ENCODE measurements at regions not wholly inside any gene's neighbourhood (a gene's known extent, or its start where the extent isn't known, plus 50 kb on each side); places are given as distances from the start of the nearest gene placed in this dataset.
"Not testable (repeated sequence)": the region's sequence is repeated elsewhere in the genome, so short reads cannot be mapped to it uniquely, and the experiment has no call there.

DNA sequence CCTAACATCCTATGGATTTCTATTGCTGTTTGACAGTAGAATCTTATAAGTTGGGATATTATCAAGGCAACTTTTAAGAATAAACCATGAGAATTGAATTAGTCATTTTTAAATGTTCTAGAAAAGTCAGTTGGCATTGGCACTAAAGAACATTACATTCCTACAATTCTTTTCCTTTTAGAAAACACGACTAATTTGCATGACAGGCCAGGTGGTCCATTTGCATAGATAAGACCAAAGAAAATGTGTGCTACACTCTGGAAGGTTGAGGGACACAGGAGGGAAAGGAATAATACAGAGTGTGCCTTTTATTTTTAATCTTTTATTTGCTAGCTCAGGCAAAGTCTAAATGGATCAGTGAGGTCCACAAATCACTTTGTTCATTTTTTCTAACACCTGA, 962.3 kb downstream of the EPHA3 start:
- no peak for DNase-seq (ENCODE audit: low spot score)

- DNase-seq (ENCODE audit: low spot score), result no peak
Observed at GRCh38 chr3:90076136-90076535, 968.7 kb downstream of the EPHA3 start.

DNA sequence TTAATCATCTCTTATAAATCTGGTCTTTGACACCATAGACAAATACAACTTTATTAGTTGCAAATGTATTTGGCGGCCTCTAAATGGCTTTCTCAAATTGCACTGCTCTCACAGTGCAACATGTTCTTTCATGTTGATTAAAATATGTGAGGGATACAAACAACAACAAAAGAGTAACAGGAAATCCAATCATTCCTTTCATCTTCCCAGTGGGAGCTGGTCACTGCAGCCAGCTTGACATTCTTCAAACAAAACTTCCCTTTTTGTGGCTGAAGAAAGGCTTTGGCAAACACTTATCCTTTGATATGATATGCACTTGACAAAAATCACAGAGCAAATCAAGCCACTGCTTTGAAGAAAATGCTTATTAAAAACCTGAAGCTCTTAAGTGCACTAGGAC, 973.6 kb downstream of the EPHA3 start:
- DNase-seq (ENCODE audit: low spot score), result peak; percentile 96

DNA sequence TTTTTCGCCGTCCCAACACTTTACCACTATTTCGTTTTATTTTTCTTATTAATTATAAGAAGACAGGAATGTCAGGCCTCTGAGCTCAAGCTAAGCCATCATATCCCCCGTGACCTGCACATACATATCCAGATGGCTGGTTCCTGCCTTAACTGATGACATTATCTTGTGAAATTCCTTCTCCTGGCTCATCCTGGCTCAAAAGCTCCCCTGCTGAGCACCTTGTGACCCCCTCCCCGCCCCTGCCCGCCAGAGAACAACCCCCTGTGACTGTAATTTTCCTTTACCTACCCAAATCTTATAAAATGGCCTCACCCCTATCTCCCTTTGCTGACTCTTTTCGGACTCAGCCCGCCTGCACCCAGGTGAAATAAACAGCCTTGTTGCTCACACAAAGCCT, 978.9 kb downstream of the EPHA3 start:
- not testable (repeated sequence) for DNase-seq (ENCODE audit: low spot score)

GRCh38 chr3:90087703-90088102, 980.3 kb downstream of the EPHA3 start:
- DNase-seq (ENCODE audit: low spot score), result no peak

GRCh38 chr3:90091549-90091948, 984.1 kb downstream of the EPHA3 start:
- DNase-seq (ENCODE audit: low spot score), result peak; percentile 93

DNA sequence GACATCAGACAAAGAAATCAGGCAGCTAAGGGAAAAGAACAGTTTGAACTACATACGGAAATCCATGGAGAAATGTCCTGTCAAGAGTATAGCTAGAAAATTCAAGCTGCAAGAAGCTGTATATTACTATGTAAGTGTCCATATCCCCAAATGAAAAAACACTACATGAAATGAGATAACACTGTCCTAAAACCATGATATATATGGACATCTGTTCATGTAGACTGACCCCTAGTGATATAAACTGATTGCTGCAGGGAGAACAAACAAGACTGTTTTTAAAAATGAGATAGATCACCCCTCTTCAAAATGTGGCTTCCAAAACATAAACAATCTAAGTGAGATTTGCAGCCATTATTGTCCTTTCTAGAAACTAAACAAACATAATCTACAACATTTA, 985.6 kb downstream of the EPHA3 start:
- peak; percentile 59 for DNase-seq (ENCODE audit: low spot score)

- DNase-seq (ENCODE audit: low spot score), result no peak
Observed at GRCh38 chr3:90095811-90096210, 988.4 kb downstream of the EPHA3 start.

- DNase-seq (ENCODE audit: low spot score), result no peak
Observed at GRCh38 chr3:90099493-90099892, 992.1 kb downstream of the EPHA3 start.

- DNase-seq (ENCODE audit: low spot score), result no peak
Observed at GRCh38 chr3:90102146-90102545, 994.7 kb downstream of the EPHA3 start.

GRCh38 chr3:90121326-90121725, 1013.9 kb downstream of the EPHA3 start:
- no peak for DNase-seq (ENCODE audit: low spot score)

DNA sequence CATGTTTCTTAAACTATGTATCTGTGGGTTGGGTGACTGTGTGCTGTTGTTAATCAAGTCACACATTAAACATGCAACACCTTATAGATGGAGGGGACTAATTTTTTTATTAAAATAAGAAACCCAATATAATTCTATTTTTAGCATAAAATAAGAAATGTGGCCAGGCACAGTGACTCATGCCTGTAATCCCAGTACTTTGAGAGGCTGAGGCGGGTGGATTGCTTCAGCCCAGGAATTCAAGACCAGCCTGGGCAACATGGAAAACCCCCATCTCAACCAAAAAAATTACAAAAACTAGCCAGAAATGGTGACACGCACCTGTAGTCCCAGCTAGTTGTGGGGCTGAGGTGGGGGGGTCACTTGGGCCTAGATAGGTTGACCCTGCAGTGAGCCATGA, 1021.0 kb downstream of the EPHA3 start:
- DNase-seq (ENCODE audit: low spot score), result no peak

DNA sequence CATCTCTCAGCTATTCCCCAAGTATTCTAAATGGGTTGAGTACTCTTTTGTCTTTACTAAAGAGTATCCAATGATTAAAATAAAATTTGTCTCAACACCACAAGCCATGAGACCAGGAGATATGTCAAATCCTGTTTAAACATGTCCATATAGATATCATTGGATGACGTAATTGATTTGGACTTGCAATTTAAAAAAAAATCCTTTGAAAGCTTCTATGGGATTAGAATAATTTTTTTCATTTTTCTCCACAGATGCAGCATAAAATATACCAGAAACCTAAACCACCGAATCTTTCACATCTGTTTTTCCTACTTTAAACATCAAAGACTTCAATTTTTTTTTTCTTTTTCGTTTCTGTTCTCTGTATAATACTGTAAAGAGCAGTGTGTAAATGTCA, 1022.3 kb downstream of the EPHA3 start:
- no peak for DNase-seq (ENCODE audit: low spot score)

- DNase-seq (ENCODE audit: low spot score), result no peak
Observed at GRCh38 chr3:90132197-90132596, 1024.8 kb downstream of the EPHA3 start.

DNA sequence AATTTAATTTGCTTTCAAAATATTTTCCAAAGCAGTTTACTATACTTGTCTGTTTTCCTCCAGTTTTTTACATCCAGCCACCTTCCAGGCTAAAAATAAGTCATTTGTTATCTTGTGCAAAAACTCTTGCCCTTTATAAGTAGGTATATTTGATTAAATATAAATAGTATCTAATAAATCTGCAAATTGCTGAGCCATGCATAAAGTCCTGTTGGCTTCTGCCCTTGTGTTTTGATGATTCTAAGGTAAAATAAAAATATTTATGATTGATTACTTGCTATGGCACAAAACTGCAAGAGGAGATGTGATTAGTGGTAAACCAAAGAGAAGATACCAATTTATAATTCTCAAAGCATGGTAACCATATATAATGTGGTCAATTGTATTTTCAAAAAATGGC, 1026.7 kb downstream of the EPHA3 start:
- DNase-seq (ENCODE audit: low spot score), result no peak

- DNase-seq (ENCODE audit: low spot score), result no peak
Observed at GRCh38 chr3:90136456-90137191, 1029.2 kb downstream of the EPHA3 start.

GRCh38 chr3:90145094-90145860, 1037.9 kb downstream of the EPHA3 start:
- DNase-seq (ENCODE audit: low spot score), result no peak

- no peak for DNase-seq (ENCODE audit: low spot score)
Observed at GRCh38 chr3:90180096-90180495, 1072.7 kb downstream of the EPHA3 start.

DNA sequence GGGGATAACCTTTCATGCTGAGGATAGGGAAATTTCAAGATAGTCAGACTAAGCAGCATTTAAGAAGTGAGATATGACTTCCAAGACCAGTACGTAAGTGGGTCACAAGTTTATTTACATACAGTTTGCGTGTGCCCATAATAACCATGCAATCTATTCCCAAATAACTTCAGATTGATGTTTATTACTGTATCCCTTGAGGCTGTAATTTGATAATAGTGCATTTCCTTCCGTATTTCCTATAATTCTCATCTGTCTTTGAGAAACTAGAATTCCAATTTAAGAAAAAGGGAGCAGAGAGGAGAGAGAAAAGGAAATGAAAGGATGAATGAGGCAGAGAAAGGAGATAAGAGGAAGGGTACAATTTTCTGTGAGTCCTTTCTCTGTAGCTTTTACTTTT, 1073.1 kb downstream of the EPHA3 start:
- DNase-seq (ENCODE audit: low spot score), result no peak

DNA sequence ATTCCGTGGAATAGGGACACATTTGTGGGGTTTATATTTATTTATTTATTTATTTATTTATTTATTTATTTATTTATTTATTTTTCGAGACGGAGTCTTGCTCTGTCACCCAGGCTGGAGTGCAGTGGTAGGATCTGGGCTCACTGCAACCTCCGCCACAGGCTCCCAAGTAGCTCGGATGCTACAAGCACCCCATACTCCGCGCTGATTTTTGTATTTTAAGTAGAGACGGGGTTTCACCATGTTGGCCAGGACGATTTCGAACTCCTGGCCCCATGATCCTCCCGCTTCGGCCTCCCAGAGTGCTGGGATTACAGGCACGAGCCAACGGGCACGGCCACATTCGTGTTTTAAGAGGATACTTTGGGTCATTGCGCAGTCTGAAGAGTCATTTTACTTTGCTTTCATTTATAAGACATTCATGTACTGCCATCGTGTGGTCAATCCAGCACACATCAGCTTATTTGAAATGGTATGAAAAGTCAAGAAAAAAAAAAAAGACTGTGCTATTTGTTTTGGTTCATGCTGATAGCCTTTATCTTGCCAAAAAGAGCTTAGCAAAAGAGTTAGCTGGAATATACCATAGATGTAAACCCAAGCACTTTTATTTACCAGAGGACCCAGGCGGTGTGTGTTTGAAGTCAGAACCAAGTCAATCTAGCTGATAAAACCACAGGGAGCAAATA, 1075.0 kb downstream of the EPHA3 start:
- peak; percentile 40 for DNase-seq (ENCODE audit: low spot score)

- no peak for DNase-seq (ENCODE audit: low spot score)
Observed at GRCh38 chr3:90184861-90185260, 1077.4 kb downstream of the EPHA3 start.

GRCh38 chr3:90197383-90197782, 1090.0 kb downstream of the EPHA3 start:
- DNase-seq (ENCODE audit: low spot score), result not testable (repeated sequence)

- DNase-seq (ENCODE audit: low spot score), result not testable (repeated sequence)
Observed at GRCh38 chr3:90202931-90203330, 1095.5 kb downstream of the EPHA3 start.

All from SW480 (cell line).